ENCODE measurements at regions not wholly inside any gene's neighbourhood (a gene's known extent, or its start where the extent isn't known, plus 50 kb on each side); places are given as distances from the start of the nearest gene placed in this dataset.

DNA sequence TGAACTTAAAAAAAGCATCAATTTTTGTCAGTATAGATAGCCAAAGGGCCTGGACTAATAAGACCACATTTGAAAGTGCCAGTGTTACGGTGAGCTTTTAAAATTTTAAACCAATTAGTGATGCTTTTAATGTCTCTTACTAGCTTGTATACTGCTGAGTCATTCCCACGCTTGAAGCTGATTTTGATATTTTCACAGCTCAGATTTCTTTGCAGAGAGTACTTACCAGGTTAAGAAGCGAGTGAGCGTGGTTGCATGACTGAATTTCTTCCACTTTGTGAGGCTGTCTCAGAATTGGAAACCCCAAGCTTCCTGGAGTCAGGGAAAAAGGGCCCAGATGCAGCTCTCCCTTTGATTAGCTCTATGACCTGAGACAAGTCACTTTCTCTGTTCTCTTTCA is 74.5 kb upstream of the NBEA start:
- TF ChIP-seq GATA2 (IDR thresholded peaks at IDR 0.05; ENCODE audit: low read depth, low read length) (no peak), GATA3 (IDR thresholded peaks at IDR 0.05; ENCODE audit: low read depth, low read length) (no peak)

Measured in SH-SY5Y (cell line).